NOMO-1 treated with DMSO at 0.1 percent for 48 hours (cell line): ENCODE measurements at regions not wholly inside any gene's neighbourhood (a gene's known extent, or its start where the extent isn't known, plus 50 kb on each side); places are given as distances from the start of the nearest gene placed in this dataset.
"Not testable (repeated sequence)": the region's sequence is repeated elsewhere in the genome, so short reads cannot be mapped to it uniquely, and the experiment has no call there.

ENCODE experiments used
- DNase-seq: peaks from one replicate; lab custom pipeline; 2025; ENCODE audit not compliant: unreplicated experiment; lab: John Stamatoyannopoulos, UW

- DNase-seq: no peak
Measured at GRCh38 chr17:77288115-77288619, 147.4 kb downstream of the SEC14L1 start.

DNA sequence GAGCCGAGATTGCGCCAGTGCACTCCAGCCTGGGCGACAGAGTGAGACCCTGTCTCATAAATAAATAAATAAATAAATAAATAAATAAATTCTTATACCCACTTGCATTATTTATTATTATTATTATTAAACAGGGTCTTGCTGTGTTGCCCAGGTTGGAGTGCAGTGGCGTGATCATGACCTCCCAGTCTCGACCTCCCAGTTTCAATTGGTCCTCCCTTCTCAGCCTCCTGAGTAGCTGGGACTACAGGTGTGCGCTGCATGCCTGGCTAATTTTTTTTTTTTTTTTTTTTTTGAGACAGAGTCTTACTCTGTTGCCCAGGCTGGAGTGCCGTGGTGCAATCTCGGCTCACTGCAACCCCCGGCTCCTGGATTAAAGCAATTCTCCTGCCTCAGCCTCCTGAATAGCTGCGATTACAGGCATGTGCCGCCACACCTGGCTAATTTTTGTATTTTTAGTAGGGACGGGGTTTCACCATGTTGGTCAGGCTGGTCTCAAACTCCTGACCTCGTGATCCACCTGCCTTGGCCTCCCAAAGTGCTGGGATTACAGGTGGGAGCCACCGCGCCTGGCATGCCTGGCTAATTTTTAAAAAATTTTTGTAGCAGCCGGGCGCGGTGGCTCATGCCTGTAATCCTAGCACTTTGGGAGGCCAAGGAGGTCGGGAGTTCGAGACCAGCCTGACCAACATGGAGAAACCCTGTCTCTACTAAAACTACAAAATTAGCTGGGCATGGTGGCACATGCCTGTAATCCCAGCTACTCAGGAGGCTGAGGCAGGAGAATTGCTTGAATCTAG lies 150.2 kb downstream of the SEC14L1 start:
- not testable (repeated sequence) for DNase-seq

DNA sequence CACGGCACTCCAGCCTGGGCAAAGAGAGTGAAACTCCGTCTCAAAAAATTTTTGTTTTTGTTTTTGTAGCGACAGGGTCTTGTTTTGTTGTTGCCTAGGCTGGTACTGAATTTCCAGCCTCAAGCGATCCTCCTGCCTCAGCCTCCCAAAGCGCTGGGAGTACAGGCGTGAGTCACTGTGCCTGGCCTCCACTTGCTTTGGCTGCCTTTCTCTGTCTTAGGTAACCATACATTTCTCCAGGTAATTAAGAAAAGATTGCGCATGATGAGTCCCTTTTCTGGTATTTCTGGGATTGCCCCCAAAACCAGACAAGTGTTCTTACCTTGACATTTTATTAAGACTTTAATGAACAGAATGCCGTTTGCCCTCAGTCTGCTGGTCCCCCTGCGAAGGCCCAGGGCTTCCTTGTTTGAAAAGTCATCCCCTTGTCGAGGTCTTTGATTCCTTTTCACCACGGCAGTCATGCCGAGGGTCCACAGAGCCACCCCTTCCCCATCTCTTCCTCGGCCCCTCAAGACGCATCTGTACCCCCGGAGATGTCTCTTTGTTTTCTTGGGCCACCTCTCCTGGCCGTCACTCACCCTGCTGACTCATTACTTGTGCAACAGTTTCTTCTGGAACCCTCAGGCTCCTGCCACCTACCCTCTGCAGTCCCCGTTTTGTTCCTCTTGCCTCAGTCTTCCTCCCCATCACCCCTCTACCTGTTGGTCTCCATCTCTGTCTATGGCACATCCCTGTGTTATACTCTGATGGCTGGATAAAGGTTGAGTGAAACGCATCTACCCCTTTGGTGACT lies 151.0 kb downstream of the SEC14L1 start:
- DNase-seq: no peak

DNA sequence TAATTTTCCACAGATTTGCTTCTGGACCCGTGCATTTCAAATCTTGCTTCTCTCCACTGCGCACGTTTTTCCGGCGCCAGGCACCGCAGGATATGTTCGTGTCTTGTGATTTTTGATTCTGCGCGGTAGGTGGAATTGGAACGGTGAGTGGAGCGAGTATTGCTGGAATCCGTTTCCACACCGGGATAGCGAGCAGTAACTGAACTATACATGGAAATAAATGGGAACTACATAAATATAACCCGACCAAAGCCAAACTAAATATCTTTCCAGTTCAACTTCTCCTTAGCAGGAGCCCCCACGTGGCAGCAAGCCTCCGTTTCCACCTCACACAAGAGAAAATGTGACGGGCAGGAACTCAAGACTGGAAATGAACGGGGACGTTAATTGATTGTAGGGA lies 154.0 kb downstream of the SEC14L1 start:
- DNase-seq: no peak

GRCh38 chr17:77295241-77295853 lies 154.6 kb downstream of the SEC14L1 start:
- no peak for DNase-seq

DNA sequence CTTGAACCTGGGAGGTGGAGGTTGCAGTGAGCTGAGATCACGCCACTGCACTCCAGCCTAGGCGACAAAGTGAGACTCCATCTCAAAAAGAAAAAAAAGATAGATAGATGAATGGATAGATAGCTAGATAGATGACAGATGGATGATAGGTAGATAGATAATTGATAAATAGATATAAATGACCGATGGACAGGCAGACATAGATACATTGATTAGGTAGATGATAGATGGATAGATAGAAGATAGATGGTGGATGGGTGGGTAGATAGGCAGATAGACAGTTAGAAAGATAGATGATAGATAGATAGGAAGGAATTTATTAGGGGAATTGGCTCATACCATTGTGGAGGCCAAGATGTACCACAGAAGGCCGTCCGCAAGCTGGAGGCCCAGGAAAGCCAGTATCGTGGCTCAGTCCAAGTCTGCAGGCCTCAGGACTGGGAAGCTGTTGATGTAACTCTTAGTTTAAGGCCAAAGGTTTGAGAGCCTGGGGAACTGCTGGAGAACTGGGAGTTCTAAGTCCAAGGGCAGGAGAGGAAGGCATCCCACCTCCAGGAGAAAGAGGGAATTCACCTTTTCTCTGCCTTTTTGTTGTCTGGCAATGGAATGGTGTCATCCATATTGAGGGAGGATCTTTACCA lies 156.1 kb downstream of the SEC14L1 start:
- DNase-seq: no peak

DNA sequence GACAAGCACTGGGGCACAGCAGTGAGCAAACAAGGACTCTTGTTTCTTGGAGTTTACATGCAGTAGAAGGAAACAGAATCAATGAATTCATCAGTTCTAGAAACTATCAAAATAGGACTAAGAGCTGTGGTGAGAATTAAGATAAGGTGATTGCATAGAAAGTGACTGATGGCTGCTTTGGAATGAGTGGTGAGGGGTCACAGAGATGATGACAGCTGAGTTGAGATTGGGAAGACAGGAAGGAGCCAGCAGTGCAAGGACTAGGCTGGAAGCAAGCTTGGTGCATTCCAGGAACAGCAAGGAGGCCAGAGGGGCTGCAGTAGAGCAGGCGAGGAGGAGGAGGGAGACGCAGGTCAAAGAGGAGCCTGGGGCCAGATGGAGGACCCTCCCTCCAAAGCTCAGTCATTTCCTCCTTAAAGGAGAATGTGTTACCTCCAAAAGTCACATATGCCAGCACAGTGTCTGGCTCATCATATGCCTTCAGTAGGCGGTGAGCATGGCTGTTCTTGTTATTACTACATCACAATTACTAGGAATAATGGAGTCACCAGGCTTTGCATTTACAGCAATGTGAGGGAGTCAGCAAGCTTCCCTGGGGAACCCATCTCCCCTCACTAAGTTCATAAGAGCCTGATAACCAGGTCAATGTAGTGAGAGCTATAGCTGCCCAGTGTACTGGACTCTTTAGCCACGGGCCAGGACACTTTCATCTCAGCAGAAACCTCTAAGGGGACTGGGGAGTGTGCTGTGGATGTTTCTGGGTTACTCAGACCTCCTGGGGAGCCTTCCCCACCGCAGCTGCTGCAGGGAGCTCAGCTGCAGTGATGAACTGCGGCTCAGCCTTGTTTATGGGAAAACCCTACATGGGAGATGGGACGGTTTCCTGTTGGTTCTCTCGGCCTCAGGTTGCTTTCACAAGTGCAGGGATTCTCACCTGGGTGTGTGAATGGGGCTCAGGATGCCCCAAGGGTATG lies 157.2 kb downstream of the SEC14L1 start:
- DNase-seq: no peak

DNA sequence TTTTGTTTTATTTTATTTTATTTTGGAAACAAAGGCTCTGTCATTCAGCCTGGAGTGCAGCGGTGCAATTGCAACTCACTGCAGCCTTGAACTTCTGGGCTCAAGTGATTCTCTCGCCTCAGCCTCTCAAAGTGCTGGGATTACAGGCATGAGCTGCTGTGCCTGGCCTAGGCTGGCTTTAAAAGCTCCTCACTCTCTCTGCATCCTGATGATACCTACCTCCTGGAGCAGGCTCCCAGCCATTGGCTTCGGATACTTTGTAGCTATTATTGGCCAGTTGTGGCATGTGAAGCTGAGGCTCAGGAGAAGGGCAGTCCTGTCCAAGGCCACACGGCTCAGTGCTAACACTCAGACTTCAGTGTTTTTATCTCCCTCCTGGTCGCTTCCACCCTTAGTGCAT lies 158.0 kb downstream of the SEC14L1 start:
- DNase-seq: no peak

- no peak for DNase-seq
Measured at GRCh38 chr17:77299256-77300015, 158.7 kb downstream of the SEC14L1 start.

GRCh38 chr17:77300016-77300686 lies 159.4 kb downstream of the SEC14L1 start:
- no peak for DNase-seq

GRCh38 chr17:77301694-77302266 lies 161.0 kb downstream of the SEC14L1 start:
- DNase-seq: no peak

DNA sequence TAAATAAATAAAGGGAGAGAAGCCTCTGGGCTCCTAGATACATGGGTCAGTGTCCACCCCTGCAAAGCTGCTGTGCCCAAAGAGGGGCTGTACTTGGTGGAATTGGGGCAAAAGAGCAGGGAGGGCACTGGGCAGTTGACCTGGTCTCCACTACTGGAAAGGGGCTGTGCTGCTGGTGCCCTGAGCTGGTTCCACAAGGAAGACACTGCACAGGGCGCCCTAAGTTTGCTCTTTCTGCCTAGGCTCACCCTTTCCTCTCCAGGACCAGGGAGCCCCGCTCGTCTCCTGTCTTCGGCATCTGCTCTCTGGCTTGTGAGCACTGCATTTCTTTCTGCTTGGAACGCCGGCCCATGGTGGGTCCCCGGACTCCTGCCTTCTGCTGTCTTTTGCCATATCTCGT lies 161.9 kb downstream of the SEC14L1 start:
- DNase-seq: no peak

DNA sequence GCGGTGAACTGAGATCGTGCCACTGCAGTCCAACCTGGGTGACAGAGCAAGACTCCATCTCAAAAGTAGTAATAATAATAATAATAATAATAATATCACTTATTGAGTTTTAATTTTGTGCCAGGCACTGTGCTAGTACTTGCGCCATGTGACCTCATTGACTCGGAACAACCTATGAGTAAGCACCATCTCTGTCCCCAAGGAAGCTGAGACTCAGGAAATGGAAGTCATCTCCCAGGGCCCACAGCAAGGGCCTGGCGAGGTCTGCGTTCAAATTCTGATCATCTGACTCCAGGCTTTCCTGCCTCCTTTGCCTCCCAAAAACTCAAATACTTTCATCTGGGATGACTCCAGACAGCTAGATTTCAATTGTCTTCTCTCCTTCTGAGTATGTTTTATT lies 162.9 kb downstream of the SEC14L1 start:
- DNase-seq: no peak

- no peak for DNase-seq
Measured at GRCh38 chr17:77304051-77304745, 163.4 kb downstream of the SEC14L1 start.

DNA sequence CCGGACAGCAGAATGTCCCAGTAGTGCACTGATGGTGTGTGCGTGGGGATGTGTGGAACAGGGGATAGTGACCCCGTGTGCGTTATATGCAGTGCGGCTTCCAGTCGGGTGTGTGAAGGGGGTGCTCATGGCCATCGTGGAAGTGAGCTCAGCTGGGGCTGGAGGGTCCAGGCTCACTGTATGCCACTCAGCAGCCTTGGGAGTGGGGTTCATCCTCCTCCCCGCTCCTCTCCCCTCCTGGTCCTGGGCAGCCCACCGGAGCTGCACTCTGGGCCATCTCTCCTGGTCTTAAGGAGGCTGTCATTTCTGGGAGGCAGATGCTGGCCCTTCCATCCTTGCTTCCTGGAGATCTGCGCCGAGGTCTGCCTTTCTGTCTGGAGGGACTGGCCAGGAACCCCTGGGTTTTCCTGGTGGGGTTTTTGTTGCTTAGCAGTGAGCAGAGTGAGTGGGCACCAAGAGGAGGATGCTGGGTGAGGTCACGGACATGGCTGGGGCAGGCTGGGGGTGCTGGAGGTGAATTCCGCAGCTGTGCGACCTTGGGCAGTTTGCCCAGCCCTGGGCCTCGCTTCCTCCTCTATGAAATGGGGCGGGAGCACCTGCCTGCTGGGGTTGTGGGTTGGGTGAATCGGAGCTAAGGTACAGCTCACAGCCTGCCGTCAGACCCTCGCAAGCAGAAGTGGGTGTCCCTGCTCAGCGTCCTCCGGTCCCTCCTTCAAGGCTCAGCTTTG lies 164.1 kb downstream of the SEC14L1 start:
- no peak for DNase-seq

- no peak for DNase-seq
Measured at GRCh38 chr17:77306048-77306789, 165.4 kb downstream of the SEC14L1 start.
